Large intestine (tissue), 3 donors: ENCODE measurements at regions not wholly inside any gene's neighbourhood (a gene's known extent, or its start where the extent isn't known, plus 50 kb on each side); places are given as distances from the start of the nearest gene placed in this dataset.

Experiments
- DNase-seq, 2 donors: peaks; one replicate each; pipeline versions ENCODE4 v3.0.0 to v3.0.0-alpha.2; 2013
- H3K27ac ChIP-seq: one replicate; pipeline ENCODE4 v1.5.1; 2013; ENCODE audit warnings: low read length
- H3K27me3 ChIP-seq: 2 replicates; pipeline ENCODE4 v1.6.1; 2013; ENCODE audit warnings: low read length; ENCODE audit not compliant: control insufficient read depth, insufficient read depth
- H3K36me3 ChIP-seq: 2 replicates; pipeline ENCODE4 v1.6.1; 2013; ENCODE audit warnings: low read length; ENCODE audit not compliant: control insufficient read depth, insufficient read depth
- H3K4me1 ChIP-seq: one replicate; pipeline ENCODE4 v1.6.1; 2013; ENCODE audit warnings: low read length; ENCODE audit not compliant: control insufficient read depth, insufficient read depth
- H3K4me3 ChIP-seq: one replicate; pipeline ENCODE4 v1.5.1; 2013; ENCODE audit warnings: low read length
- H3K9me3 ChIP-seq: one replicate; pipeline ENCODE4 v1.6.1; 2013; ENCODE audit warnings: mild to moderate bottlenecking, low read depth, low read length, moderate library complexity; ENCODE audit not compliant: control insufficient read depth
- WGBS: methylation state at CpG from one replicate; pipeline ENCODE4 v1.1.5; 2013; ENCODE audit warnings: low lambda C conversion rate; ENCODE audit not compliant: insufficient coverage; 5-methylcytosine and 5-hydroxymethylcytosine counted together

DNA sequence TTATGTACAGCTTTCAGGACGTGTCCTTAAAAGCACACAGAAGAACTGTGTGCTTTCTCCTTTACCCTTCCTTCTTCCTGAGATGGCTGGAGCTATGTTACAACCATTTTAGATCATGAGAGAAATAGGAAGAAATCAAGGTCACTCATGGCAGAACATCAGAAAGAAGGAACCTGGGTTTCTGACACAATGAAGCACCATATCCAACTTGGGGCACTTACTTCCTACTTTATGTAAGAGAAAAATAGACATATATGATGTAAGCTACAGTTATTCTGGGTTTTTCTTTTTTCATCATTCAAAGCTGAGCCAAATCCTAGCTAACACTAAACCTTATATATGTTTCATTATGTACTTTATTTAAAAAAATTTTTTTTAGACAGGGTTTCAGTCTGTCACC, 79.5 kb downstream of the FAM161A start:
- Histone ChIP-seq H3K4me1 (no peaks in the 10 kb centered on the region), H3K4me3 (no peak overlapping the region), H3K27ac (no peak overlapping the region), H3K9me3 (no peaks in the 10 kb centered on the region), H3K27me3 (peaks cover 3% of the 10 kb centered on the region), H3K36me3 (no peaks in the 10 kb centered on the region)
- no peak for DNase-seq
- WGBS = 80% methylated on average over 1 of the region's 1 CpG

DNA sequence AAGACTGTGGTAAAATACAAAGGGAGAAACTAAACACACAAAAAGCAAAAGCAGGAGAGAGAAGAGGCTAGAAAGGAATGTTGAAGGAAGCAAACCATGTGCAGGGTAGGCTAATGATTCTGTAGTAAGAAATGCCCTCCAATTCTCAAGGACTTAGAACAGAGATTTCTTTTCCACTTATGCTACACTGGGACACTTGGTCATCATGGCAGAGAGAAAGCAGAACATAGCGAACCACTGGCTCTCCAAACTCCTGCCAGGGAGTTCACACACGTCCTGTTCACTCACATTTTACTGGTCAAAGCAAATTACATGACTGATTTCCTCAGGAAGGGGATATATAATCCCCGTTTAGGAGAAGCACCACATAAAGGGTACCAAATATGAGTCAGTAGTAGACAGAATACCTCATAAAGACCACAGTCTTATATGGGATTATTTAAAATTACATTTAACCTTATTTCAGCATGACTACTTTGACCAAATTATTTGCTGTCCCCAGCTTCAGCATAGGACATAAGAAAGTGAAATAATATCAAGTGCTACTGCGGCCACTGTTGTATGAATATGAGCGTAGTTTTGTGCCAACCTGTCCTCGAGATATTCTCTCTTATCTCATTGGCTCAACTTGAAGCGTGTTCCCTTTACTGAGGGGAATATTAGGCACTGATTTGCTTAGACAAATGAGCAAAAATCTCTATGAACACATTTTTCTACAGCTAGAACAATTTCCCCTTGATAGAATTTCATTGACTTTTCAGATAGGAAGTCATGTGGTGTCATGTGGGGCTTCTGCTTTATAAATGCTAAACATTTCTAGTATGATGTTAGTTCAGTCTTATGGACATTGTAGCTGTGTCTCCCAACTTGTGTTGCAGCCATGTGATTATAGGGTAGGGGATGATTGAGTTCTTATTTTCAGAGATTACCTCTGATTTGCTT, 81.7 kb downstream of the FAM161A start:
- DNase-seq = no peak
- Histone ChIP-seq H3K9me3 (no peaks in the 10 kb centered on the region), H3K4me1 (no peaks in the 10 kb centered on the region), H3K27ac (no peak overlapping the region), H3K27me3 (peaks cover 3% of the 10 kb centered on the region), H3K36me3 (no peaks in the 10 kb centered on the region), H3K4me3 (no peak overlapping the region)
- whole genome bisulfite sequencing = 100% methylated on average over 1 of the region's 7 CpGs

DNA sequence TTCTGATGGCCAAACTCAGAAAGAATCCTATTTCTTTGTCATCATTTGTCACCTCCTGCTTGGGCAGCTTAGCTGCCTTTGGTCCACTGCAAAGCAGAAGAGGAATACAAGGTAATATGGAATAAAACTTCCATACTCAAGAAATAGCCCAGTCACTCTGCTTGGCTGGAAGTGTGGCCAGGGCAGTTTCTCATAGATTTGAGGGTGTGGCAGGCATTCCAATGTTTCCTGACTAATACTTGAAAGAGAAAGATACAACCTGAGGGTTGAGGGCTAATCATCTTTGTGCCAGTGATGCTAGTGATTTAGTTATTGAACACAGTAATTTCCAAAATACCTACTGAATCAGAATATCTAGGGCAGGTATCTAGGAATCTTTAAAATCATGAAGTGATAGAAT, 83.1 kb downstream of the FAM161A start:
- H3K36me3 ChIP-seq = no peaks in the 10 kb centered on the region
- no peak for DNase-seq
- no peaks in the 10 kb centered on the region for H3K9me3 ChIP-seq
- no peaks in the 10 kb centered on the region for H3K4me1 ChIP-seq
- no peak overlapping the region for H3K27ac ChIP-seq
- H3K4me3 ChIP-seq = no peak overlapping the region
- peaks cover 3% of the 10 kb centered on the region for H3K27me3 ChIP-seq

DNA sequence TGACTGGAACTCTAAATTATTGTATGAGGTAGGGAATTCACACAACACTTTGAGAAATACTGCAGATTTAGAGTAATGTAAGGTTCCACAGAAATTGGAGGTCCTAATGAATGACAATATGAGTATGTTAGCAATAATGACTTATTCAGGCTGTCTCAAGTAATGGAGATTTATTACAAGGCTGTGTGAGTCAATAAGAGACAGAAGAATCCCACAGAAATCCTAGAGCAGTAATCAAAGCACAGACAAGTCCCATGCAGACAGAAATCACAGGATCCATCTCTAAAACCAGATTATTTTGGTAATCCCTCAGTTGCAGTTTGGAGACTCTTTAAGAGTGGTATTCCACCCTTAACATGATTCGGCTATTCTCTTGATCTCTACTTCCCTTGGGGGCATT, 83.6 kb downstream of the FAM161A start:
- Histone ChIP-seq H3K27me3 (peaks cover 3% of the 10 kb centered on the region), H3K36me3 (no peaks in the 10 kb centered on the region), H3K27ac (no peak overlapping the region), H3K9me3 (no peaks in the 10 kb centered on the region), H3K4me1 (no peaks in the 10 kb centered on the region), H3K4me3 (no peak overlapping the region)
- WGBS = 88% methylated on average over 1 of the region's 1 CpG
- no peak for DNase-seq

DNA sequence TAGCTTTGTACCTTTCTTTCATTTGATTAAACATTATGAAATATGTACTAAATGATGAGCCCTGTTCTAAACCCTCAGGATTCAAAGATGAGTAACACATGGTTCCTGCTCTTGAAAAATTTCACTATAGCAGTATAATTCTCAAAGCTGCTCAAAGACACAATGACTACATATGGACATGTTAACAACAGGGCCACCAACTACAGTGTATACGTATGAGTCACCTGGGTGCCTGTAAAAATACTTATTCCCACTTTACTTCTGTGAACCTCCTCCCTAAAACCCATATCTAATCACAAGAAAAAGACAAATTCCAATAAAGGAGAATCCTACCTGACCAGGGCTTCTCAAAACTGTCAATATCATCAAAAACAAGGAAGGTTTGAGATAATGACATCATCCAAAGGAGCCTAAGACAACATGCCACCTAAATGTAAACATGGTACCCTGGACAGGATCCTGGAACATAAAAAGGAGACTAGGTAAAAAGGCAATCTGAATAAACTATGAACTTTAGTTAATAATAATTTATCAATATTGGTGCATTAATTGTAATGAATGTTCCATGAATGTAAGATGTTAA, 84.7 kb downstream of the FAM161A start:
- no peaks in the 10 kb centered on the region for H3K36me3 ChIP-seq
- no peak overlapping the region for H3K4me3 ChIP-seq
- peaks cover 8% of the 10 kb centered on the region for H3K9me3 ChIP-seq
- DNase-seq = no peak
- peaks cover 3% of the 10 kb centered on the region for H3K27me3 ChIP-seq
- no peak overlapping the region for H3K27ac ChIP-seq
- WGBS = no CpG with 5 or more reads among the region's 1 CpG
- H3K4me1 ChIP-seq = peaks cover 4% of the 10 kb centered on the region

DNA sequence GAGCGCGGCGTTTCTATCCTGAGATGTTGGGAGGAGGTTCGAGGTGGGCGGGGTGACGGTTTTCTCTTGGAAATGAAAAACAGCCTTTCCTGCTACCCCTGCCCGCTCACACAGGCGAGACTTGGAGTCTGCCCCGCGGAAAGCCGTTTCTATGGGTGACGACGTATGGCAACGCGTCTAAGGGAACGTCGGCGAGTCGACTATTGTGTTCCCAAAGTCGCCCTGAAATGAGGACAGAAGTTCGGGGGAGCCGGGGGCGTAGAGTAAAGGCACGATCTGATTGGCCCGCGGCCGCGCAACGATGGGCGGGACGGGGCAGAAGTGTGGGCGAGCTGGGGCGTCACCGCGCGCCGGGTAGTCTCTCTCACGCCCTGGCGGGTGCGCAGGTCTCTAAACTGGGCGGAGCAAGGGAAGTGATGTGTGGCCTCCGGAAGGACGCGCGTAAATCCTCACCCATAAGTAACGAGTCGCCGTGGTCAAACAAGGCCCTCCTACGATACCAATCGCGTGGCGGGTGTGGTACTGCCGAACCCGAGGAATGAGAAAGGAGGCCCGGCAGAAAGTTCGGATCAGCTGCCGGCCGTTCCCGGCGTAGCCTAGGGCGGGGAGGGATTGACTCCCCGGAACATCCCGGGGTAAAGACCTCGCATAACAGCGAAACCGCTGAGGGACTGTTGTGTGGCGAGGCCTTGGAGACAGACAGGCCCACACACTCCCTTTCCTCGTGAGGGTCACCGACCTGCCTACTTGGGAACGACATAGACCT, 89.6 kb downstream of the FAM161A start:
- H3K9me3 ChIP-seq = peaks cover 8% of the 10 kb centered on the region
- no peaks in the 10 kb centered on the region for H3K36me3 ChIP-seq
- DNase-seq = peak; percentile 98 to 99
- H3K27me3 ChIP-seq = no peaks in the 10 kb centered on the region
- peak overlapping the region; percentile 88 for H3K4me3 ChIP-seq
- H3K27ac ChIP-seq = peak overlapping the region; percentile 100
- peaks cover 4% of the 10 kb centered on the region for H3K4me1 ChIP-seq
- WGBS = no CpG with 5 or more reads among the region's 70 CpGs

DNA sequence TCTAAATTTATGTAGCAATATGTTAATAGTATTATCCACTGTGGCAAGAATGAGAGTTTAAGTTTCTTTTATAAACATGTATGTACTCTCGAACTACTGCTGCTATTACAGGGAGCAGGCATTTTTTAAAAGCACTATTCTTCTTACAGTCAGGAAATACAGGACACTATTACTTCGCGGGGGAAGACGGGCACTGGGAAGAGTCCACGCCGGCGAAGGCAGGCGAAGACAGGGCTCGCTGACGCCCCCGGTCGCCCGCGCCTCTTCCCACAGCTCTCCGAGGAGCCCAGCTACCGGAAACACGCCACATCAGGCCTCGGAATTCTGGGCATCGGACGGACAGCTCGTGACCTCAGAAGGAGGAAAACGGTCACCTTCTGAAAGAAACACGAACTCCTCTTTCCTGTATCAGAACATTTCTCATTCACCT, 90.2 kb downstream of the FAM161A start:
- peak overlapping the region; percentile 88 for H3K4me3 ChIP-seq
- peaks cover 8% of the 10 kb centered on the region for H3K9me3 ChIP-seq
- DNase-seq = peak in 1 of 2 donors; percentile 71
- peaks cover 4% of the 10 kb centered on the region for H3K4me1 ChIP-seq
- H3K27ac ChIP-seq = peak overlapping the region; percentile 100
- no peaks in the 10 kb centered on the region for H3K36me3 ChIP-seq
- WGBS = no CpG with 5 or more reads among the region's 23 CpGs
- H3K27me3 ChIP-seq = no peaks in the 10 kb centered on the region

DNA sequence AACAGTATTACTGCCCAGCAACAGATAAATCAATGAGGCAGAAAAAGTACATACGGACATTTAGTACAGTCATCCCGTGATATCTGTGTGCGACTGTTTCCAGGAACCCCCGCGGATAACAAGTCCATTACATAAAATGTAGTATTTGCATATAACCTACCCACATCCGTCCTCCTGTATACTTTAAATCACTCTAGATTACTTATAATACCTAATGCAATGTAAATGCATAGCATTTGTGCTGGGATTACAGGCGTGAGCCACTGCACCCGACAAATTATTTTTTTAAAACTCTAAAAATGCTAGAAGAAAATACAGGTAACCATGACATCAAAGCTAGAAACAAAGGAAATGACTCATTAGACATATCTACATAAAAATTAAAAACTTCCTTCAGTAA, 91.6 kb downstream of the FAM161A start:
- H3K9me3 ChIP-seq = peaks cover 8% of the 10 kb centered on the region
- no peak for DNase-seq
- 80% methylated on average over 1 of the region's 8 CpGs for WGBS
- H3K4me3 ChIP-seq = no peak overlapping the region
- peaks cover 4% of the 10 kb centered on the region for H3K4me1 ChIP-seq
- no peak overlapping the region for H3K27ac ChIP-seq
- H3K27me3 ChIP-seq = no peaks in the 10 kb centered on the region
- no peaks in the 10 kb centered on the region for H3K36me3 ChIP-seq

DNA sequence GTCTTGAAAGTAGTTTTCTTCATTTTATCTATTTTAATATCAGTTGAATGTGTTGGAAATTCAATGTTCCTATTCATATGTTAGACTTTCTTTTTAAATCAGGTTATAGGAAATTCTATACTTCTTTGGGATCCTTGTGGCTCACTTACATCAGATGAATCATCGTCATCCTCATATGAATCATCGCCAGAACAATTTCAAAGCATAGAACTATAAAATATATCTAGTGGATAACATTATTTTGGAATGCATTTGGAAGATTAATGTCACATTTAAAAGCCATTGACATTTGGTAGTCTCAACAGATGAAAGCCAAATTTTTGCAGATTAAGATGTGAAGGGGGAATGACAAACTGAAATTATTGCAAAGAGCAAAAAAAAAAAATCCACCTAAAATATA, 94.1 kb downstream of the FAM161A start:
- H3K27ac ChIP-seq = no peak overlapping the region
- no CpG with 5 or more reads among the region's 2 CpGs for whole genome bisulfite sequencing

DNA sequence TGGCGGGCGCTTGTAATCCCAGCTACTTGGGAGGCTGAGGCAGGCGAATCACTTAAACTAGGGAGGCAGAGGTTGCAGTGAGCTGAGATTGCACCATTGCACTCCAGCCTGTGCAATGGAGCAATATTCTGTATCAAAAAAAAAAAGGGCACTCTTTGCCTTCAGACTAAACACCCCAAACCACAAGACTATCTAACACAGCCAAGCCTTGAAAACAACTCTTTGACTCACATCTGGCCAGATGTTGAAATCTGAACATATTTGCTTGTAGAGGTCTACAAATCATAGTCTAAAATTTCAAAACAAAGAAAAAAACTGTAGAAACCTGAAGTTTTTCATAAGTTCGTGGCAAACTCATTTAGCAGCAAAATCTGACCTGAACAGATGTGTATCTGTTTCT, 94.9 kb downstream of the FAM161A start:
- no peak overlapping the region for H3K4me3 ChIP-seq
- no peaks in the 10 kb centered on the region for H3K36me3 ChIP-seq
- no peak overlapping the region for H3K27ac ChIP-seq
- no peak for DNase-seq
- no peaks in the 10 kb centered on the region for H3K27me3 ChIP-seq
- H3K9me3 ChIP-seq = no peaks in the 10 kb centered on the region
- 20% methylated on average over 1 of the region's 4 CpGs for WGBS
- H3K4me1 ChIP-seq = no peaks in the 10 kb centered on the region

More for the DNA sequence above, 94.1 kb downstream of the FAM161A start:
- H3K9me3 ChIP-seq = peaks cover 3% of the 10 kb centered on the region
- H3K36me3 ChIP-seq = no peaks in the 10 kb centered on the region
- no peak for DNase-seq
- H3K4me3 ChIP-seq = no peak overlapping the region
- peaks cover 3% of the 10 kb centered on the region for H3K4me1 ChIP-seq
- H3K27me3 ChIP-seq = no peaks in the 10 kb centered on the region
